ENCODE measurements at regions not wholly inside any gene's neighbourhood (a gene's known extent, or its start where the extent isn't known, plus 50 kb on each side); places are given as distances from the start of the nearest gene placed in this dataset.

DNA sequence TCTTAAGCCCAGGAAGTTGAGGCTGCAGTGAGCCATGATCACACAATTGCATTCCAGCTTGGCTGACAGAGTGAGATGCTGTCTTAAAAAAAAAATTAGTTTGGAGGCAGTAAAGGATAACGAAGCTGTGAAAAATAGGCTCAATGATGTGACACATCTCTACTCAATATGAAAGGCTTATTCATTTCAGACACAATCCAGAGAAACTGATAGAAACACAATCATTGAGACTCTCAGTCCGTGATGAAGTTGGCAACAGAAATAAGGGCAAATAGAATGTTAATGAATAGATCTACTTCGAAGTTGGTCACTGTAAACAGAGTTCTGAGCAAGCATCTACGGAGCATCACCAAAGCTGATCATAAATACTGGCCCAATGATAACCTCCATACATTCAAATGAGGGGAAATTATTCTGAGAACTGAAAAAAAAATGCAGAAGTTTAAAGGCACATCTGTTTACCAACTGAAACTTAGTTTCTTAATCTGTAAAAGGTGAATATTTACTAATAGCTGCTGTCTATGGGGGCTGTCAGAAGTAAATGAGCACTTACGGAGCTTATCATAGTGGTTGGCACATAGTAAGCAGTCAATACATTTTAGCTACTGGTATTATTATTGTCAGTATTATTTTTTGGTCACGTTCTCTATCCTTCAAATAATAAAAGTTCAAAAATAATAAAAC, 70.4 kb downstream of the AKR1B1 start:
- no peak for TF ChIP-seq CBFB (CRISPR knock-in tag; IDR thresholded peaks at IDR 0.05; ENCODE audit: low read depth)
- no peak for TF ChIP-seq CREB1 (CRISPR knock-in tag; IDR thresholded peaks at IDR 0.05)
- no peak for TF ChIP-seq NFYB (CRISPR knock-in tag; conservative IDR thresholded peaks at IDR 0.05; ENCODE audit: low read depth)

Data from WTC11 (cell line).